CD1c-positive myeloid dendritic cell (primary cell): ENCODE measurements at regions not wholly inside any gene's neighbourhood (a gene's known extent, or its start where the extent isn't known, plus 50 kb on each side); places are given as distances from the start of the nearest gene placed in this dataset.
"Not testable (repeated sequence)": the region's sequence is repeated elsewhere in the genome, so short reads cannot be mapped to it uniquely, and the experiment has no call there.

Source experiments
- DNase-seq: peaks from one replicate; pipeline ENCODE4 v3.0.0-alpha.2; 2016; ENCODE audit errors: extremely low spot score

- DNase-seq, result no peak
Measured at GRCh38 chr11:38446336-38446735, 1848.3 kb upstream of the RAG2 start.

DNA sequence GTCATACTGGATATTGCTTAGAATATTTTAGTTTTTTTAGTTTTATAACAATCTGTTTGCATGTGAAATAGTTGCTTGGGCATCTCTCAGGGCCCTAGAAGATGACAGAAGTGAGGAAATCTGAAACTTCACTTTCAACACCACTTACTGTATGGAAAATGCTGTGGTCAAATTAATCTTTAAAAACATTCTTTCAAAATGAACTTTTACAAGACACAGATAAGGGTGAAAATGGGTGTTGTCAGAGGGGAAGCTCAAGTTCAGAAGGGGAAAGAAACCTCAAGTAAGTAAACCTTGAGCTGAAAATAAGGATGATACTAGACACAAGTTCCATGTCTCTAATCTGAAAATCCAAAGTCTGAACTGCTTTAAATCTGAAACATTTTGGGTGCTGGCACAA, 1840.1 kb upstream of the RAG2 start:
- DNase-seq, result no peak

- no peak for DNase-seq
Measured at GRCh38 chr11:38425578-38425977, 1827.5 kb upstream of the RAG2 start.

GRCh38 chr11:38423042-38423441, 1825.0 kb upstream of the RAG2 start:
- no peak for DNase-seq

DNA sequence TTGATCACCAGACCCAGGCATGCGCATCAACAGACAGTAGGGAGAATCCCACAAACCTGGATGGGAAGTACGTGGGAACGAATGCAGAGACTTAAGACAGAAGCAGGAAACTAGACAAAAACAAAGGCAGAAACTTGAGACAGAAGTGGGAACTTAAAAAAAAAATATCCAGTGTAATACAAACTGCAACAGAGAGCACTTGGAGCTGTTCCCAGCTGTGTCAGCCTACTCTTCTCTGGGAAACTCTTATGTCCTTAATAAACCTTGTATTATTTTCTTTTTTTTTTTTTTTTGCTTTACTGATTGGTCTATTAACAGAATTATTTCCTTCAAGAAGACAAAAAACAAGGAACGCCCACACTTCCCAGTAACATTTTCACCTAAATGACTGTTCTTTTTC, 1818.1 kb upstream of the RAG2 start:
- no peak for DNase-seq

- DNase-seq, result no peak
Measured at GRCh38 chr11:38411149-38411548, 1813.1 kb upstream of the RAG2 start.

DNA sequence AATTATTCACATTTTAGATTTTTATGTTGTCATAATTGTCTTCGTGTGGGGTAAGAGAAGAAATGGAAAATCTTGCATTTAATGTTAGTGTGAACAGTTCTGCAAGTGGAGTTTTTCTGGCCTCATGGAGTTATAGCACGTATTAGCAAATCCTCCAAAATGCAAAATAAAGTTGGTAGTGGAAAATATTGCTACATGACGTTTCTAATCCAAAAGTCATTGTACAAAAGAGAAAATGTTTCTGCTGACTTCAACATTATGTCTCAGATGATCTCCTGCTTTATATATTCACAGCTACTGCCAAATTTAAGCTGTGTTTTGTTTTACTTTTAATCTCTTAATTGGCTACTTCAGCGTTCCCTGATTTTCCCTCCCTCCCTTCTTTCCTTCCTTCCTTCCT, 1804.0 kb upstream of the RAG2 start:
- DNase-seq, result no peak

- no peak for DNase-seq
Measured at GRCh38 chr11:38392176-38392575, 1794.1 kb upstream of the RAG2 start.

GRCh38 chr11:38384568-38384967, 1786.5 kb upstream of the RAG2 start:
- no peak for DNase-seq

GRCh38 chr11:38365274-38365673, 1767.2 kb upstream of the RAG2 start:
- no peak for DNase-seq

DNA sequence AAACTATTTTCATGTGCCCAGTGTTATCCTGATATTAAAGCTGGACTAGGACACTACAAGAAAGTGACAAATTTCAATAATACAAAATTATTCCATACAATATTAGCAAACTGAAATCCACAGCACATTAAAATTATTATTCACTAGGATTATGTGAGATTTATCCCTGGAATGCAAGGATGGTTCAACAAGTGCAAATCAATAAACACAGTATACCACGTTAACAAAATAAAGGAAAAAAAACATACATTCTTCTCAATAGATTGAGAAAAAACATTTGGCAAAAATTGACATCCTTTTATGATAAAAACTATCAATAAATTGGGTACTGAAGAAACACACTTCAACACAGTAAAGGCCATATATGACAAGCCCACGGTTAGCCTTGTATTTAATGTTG, 1758.2 kb upstream of the RAG2 start:
- DNase-seq, result no peak

GRCh38 chr11:38345286-38345685, 1747.2 kb upstream of the RAG2 start:
- no peak for DNase-seq

GRCh38 chr11:38341612-38342011, 1743.6 kb upstream of the RAG2 start:
- DNase-seq, result not testable (repeated sequence)

- DNase-seq, result no peak
Measured at GRCh38 chr11:38339835-38340440, 1741.9 kb upstream of the RAG2 start.

DNA sequence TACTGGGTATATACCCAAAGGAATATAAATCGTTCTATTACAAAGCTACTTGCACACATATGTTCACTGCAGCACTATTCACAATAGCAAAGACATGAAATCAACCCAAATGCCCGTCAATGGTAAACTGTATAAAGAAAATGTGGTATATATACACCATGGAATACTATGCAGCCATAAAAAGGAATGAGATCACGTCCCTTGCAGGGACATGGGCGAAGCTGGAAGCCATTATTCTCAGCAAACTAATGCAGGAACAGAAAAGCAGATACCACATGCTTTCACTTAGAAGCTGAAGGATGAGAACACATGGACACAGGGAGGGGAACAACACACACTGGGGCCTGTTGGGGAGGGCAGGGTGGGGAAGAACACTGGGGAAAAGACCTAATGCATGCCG, 1740.0 kb upstream of the RAG2 start:
- not testable (repeated sequence) for DNase-seq

DNA sequence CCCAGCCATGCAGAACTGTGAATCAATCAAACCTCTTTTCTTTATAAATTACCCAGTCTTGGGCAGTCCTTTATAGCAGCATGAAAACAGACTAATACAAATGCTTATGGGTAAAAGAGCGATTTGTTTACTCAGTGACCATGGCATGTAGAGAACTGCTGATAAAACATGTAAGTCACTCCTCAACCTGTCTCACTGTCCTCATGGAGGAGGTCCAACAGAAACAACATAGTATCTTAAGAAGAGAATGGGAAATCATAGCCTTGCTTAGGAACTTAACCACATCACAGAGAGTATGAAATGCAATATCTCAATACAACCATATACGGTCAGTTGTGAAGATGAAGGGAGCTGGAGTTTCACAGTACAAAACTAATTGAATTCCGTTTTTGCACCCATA, 1734.0 kb upstream of the RAG2 start:
- no peak for DNase-seq

DNA sequence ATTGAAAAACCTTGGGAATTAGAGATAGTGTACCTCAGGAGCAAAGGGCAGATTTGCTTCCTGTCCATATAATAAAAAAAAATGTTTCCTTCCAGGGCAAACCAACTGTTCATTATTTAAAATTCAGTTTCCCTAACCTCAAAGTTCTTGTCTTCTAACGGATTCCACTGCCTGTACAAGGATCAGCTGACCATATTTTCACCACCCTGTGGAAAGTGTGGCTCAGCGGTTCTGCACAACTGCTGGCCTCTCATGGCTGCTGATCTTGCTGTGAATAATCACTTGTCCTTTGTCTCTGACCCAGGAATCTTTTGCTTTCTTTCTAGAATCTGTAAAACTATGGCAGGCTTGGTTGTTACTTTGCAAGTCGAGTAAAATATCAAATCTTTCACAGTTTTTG, 1732.5 kb upstream of the RAG2 start:
- no peak for DNase-seq

- DNase-seq, result no peak
Measured at GRCh38 chr11:38323961-38324761, 1726.1 kb upstream of the RAG2 start.

- DNase-seq, result no peak
Measured at GRCh38 chr11:38315151-38315550, 1717.1 kb upstream of the RAG2 start.

- no peak for DNase-seq
Measured at GRCh38 chr11:38307455-38307854, 1709.4 kb upstream of the RAG2 start.

- no peak for DNase-seq
Measured at GRCh38 chr11:38305682-38306081, 1707.6 kb upstream of the RAG2 start.

GRCh38 chr11:38304926-38305325, 1706.9 kb upstream of the RAG2 start:
- DNase-seq, result no peak

- DNase-seq, result no peak
Measured at GRCh38 chr11:38302564-38302963, 1704.5 kb upstream of the RAG2 start.

DNA sequence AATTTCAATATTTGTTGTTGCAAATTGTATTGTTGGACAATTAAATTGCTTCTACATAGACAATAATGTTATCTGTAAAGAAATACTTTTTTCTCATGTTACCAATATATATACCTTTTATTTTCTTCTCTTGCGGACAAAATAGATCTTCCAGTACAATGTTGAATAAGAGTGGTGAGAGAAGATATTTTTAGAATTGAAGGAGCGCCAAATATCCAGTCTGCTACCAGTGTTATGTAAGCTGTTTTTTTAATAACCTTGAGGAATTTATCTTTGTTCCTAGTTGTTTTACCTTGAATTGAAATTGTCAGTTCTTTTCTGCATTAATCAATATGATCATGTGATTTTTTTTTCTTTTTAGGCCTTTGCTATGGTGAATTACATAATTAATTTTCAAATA, 1702.5 kb upstream of the RAG2 start:
- DNase-seq, result no peak
